NT2/D1 (cell line): ENCODE measurements at regions not wholly inside any gene's neighbourhood (a gene's known extent, or its start where the extent isn't known, plus 50 kb on each side); places are given as distances from the start of the nearest gene placed in this dataset.

Experiments used
- SUZ12 ChIP-seq: IDR thresholded peaks from 2 replicates; pipeline ENCODE4 v1.6.1; 2011; ENCODE audit not compliant: insufficient read length, insufficient read depth; ENCODE audit errors: extremely low read depth
- ZNF274 ChIP-seq: IDR thresholded peaks from 2 replicates; pipeline ENCODE4 v1.6.1; 2011; ENCODE audit warnings: mild to moderate bottlenecking, low read depth, low read length

DNA sequence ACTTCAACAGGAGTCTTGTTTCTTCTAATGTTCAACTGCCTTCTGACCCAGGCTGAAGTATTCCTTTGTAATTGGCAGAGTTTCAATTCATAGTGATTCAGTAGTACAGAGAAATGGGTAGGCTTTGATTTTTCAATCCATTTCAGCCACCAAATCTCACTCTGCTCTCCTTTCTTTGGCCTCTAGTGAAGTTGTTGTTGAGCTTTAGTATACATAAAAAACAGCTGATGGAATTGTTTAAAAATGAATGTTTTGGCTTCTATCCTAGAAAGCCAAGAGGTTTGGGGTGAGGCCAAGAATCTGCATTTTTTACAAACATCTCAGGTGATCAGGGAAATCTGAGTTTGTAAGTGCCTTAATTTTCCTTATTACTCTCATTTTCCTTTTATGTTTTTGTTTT, 182.9 kb upstream of the MAP1B start:
- TF ChIP-seq ZNF274 (no peak), SUZ12 (no peak)
